GM23338 (cell line): ENCODE measurements at regions not wholly inside any gene's neighbourhood (a gene's known extent, or its start where the extent isn't known, plus 50 kb on each side); places are given as distances from the start of the nearest gene placed in this dataset.

ENCODE experiments used
- ATAC-seq: fragments of 200-7000 bp; cut with Tn5 transposase; 3 replicates; pipeline ENCODE4 v1.9.1; 2020
- DNase-seq: peaks from one replicate; pipeline ENCODE4 v3.0.0-alpha.2; 2015; ENCODE audit warnings: low spot score
- H2AFZ ChIP-seq: fragments of 200-600 bp; sonication (generic); 2 replicates; pipeline ENCODE4 v1.8.0; 2016; ENCODE audit warnings: antibody characterized with exemption, mild to moderate bottlenecking, moderate library complexity
- H3F3A ChIP-seq: fragments of 200-600 bp; sonication (generic); replicated peaks from 2 replicates; pipeline ENCODE4 v1.8.0; 2017; ENCODE audit warnings: antibody characterized with exemption, mixed run types, low read depth
- H3K27ac ChIP-seq: fragments of 200-600 bp; sonication (generic); 2 replicates; pipeline ENCODE4 v1.6.1; 2016; ENCODE audit warnings: low read depth
- H3K27me3 ChIP-seq: fragments of 200-600 bp; sonication (generic); 2 replicates; pipeline ENCODE4 v1.8.0; 2016; ENCODE audit warnings: mild to moderate bottlenecking, mixed run types, moderate library complexity; ENCODE audit not compliant: insufficient read depth
- H3K36me3 ChIP-seq: fragments of 200-600 bp; sonication (generic); 2 replicates; pipeline ENCODE4 v1.8.0; 2016; ENCODE audit warnings: mild to moderate bottlenecking; ENCODE audit not compliant: insufficient read depth
- H3K4me1 ChIP-seq: fragments of 200-600 bp; sonication (generic); 2 replicates; pipeline ENCODE4 v1.8.0; 2016; ENCODE audit warnings: mild to moderate bottlenecking, moderate library complexity; ENCODE audit not compliant: insufficient read depth
- H3K4me2 ChIP-seq: fragments of 200-600 bp; sonication (generic); 2 replicates; pipeline ENCODE4 v1.7.1; 2017; ENCODE audit warnings: mixed run types
- H3K4me3 ChIP-seq: fragments of 200-600 bp; sonication (generic); 2 replicates; pipeline ENCODE4 v1.6.1; 2016; ENCODE audit warnings: mixed run types
- H3K79me2 ChIP-seq: fragments of 200-600 bp; sonication (generic); replicated peaks from 2 replicates; pipeline ENCODE4 v1.8.0; 2017; ENCODE audit warnings: mild to moderate bottlenecking; ENCODE audit not compliant: insufficient read depth
- H3K9me2 ChIP-seq: fragments of 200-600 bp; sonication (generic); 2 replicates; pipeline ENCODE4 v1.8.0; 2017; ENCODE audit not compliant: insufficient read depth
- H4K20me1 ChIP-seq: fragments of 200-600 bp; sonication (generic); replicated peaks from 2 replicates; pipeline ENCODE4 v1.8.0; 2017; ENCODE audit warnings: mild to moderate bottlenecking; ENCODE audit not compliant: insufficient read depth
- H3K27ac Mint-ChIP-seq: 2 replicates; pipeline ENCODE4 v1.8.0; 2020; ENCODE audit warnings: inconsistent platforms, mild to moderate bottlenecking, moderate library complexity, mixed read lengths
- H3K27me3 Mint-ChIP-seq: 3 replicates; pipeline ENCODE4 v1.8.0; 2022; ENCODE audit warnings: low read depth, mild to moderate bottlenecking, moderate library complexity, mixed read lengths, inconsistent platforms; ENCODE audit not compliant: insufficient read depth, poor library complexity
- H3K36me3 Mint-ChIP-seq: 3 replicates; pipeline ENCODE4 v1.8.0; 2021; ENCODE audit warnings: low read depth, mild to moderate bottlenecking, inconsistent platforms, moderate library complexity, mixed read lengths
- H3K4me1 Mint-ChIP-seq: 3 replicates; pipeline ENCODE4 v1.8.0; 2020; ENCODE audit warnings: mild to moderate bottlenecking, inconsistent platforms, mixed read lengths
- H3K4me3 Mint-ChIP-seq: 3 replicates; pipeline ENCODE4 v1.8.0; 2021; ENCODE audit warnings: moderate library complexity, mild to moderate bottlenecking, inconsistent platforms, mixed read lengths
- H3K9me3 Mint-ChIP-seq: 3 replicates; pipeline ENCODE4 v1.8.0; 2020; ENCODE audit warnings: moderate library complexity, mild to moderate bottlenecking, inconsistent platforms, mixed read lengths
- CREB1 ChIP-seq: fragments of 250-450 bp; sonication (Bioruptor Pico); IDR thresholded peaks from 2 replicates; pipeline ENCODE4 v1.5.0; 2020; ENCODE audit warnings: low read depth, mild to moderate bottlenecking, moderate library complexity
- CTCF ChIP-seq, 2 experiments: fragments of 200-600 bp in 1 of 2; sonication (generic) in 1 of 2; conservative IDR thresholded peaks; 2 replicates each; pipeline versions ENCODE4 v1.5.1 to v1.6.1; 2016 to 2017; ENCODE audit warnings: antibody characterized with exemption in 2 of 2, low read depth in 2 of 2, mild to moderate bottlenecking in 2 of 2, moderate library complexity in 1 of 2
- ETS1 ChIP-seq: IDR thresholded peaks from 2 replicates; pipeline ENCODE4 v1.6.1; 2016; ENCODE audit warnings: antibody characterized with exemption
- EZH2 ChIP-seq: fragments of 200-600 bp; sonication (generic); IDR thresholded peaks from one replicate; pipeline ENCODE4 v1.8.0; 2017; ENCODE audit warnings: antibody characterized with exemption, mild to moderate bottlenecking, low read depth; ENCODE audit not compliant: unreplicated experiment
- EZH2phosphoT487 ChIP-seq: fragments of 200-600 bp; sonication (generic); IDR thresholded peaks from one replicate; pipeline ENCODE4 v1.8.1; 2018; ENCODE audit warnings: antibody characterized with exemption; ENCODE audit not compliant: unreplicated experiment
- JUNB ChIP-seq: IDR thresholded peaks from one replicate; pipeline ENCODE4 v1.6.1; 2016; ENCODE audit warnings: antibody characterized with exemption; ENCODE audit not compliant: unreplicated experiment
- NANOG ChIP-seq: IDR thresholded peaks from 2 replicates; pipeline ENCODE4 v1.6.1; 2016; ENCODE audit warnings: antibody characterized with exemption, borderline replicate concordance
- POLR2AphosphoS5 ChIP-seq: IDR thresholded peaks from 2 replicates; pipeline ENCODE4 v1.6.1; 2016; ENCODE audit warnings: antibody characterized with exemption, low read depth
- STAT1 ChIP-seq: IDR thresholded peaks from one replicate; pipeline ENCODE4 v1.6.1; 2016; ENCODE audit warnings: antibody characterized with exemption; ENCODE audit not compliant: unreplicated experiment
- ZNF114 ChIP-seq: fragments of 250-450 bp; sonication (Bioruptor Pico); IDR thresholded peaks from 2 replicates; pipeline ENCODE4 v1.5.0; 2020; ENCODE audit warnings: mild to moderate bottlenecking, moderate library complexity
- ZNF331 ChIP-seq: fragments of 250-450 bp; sonication (Bioruptor Pico); IDR thresholded peaks from 2 replicates; pipeline ENCODE4 v1.5.0; 2020; ENCODE audit warnings: low read depth, mild to moderate bottlenecking, moderate library complexity
- TF ChIP-seq, protein P1 (sequence below): fragments of 250-450 bp; sonication (Bioruptor Pico); IDR thresholded peaks from 2 replicates; pipeline ENCODE4 v1.5.0; 2020; ENCODE audit warnings: mild to moderate bottlenecking, moderate library complexity
- TF ChIP-seq, protein P2 (sequence below): IDR thresholded peaks from one replicate; pipeline ENCODE4 v1.6.1; 2018; ENCODE audit warnings: antibody characterized with exemption; ENCODE audit not compliant: unreplicated experiment

- H3K4me3 Mint-ChIP-seq: no peak overlapping the region
- H3K9me3 Mint-ChIP-seq: no peaks in the 10 kb centered on the region; the same call in 2 of the 3 replicates
- H3K4me1 Mint-ChIP-seq: peaks cover 11% of the 10 kb centered on the region; the same call in 2 of the 3 replicates
- Histone ChIP-seq H2AFZ (peak overlapping the region; percentile 70), H3K9me2 (no peaks in the 10 kb centered on the region), H3F3A (no peaks in the 10 kb centered on the region), H3K27ac (no peak overlapping the region), H3K36me3 (no peaks in the 10 kb centered on the region), H3K4me3 (no peak overlapping the region), H3K4me1 (no peaks in the 10 kb centered on the region), H3K27me3 (no peaks in the 10 kb centered on the region), H3K79me2 (no peaks in the 10 kb centered on the region), H4K20me1 (no peaks in the 10 kb centered on the region), H3K4me2 (no peak overlapping the region)
- H3K36me3 Mint-ChIP-seq: 0 out of 3 replicates have a peak, but pooled peaks cover 4% of the 10 kb centered on the region
- H3K27ac Mint-ChIP-seq: no peak overlapping the region; the same call in 1 of the 2 replicates
- TF ChIP-seq CTCF (conservative IDR thresholded peaks at IDR 0.05; ENCODE audit: low read depth in 2 of 2) (no peak), NANOG (no peak), CREB1 (CRISPR knock-in tag) (no peak), EZH2 (no peak), ZNF114 (CRISPR knock-in tag) (no peak), ETS1 (no peak), STAT1 (no peak), JUNB (no peak), EZH2phosphoT487 (no peak), POLR2AphosphoS5 (no peak), ZNF331 (CRISPR knock-in tag) (no peak)
- TF ChIP-seq, protein P1, sequence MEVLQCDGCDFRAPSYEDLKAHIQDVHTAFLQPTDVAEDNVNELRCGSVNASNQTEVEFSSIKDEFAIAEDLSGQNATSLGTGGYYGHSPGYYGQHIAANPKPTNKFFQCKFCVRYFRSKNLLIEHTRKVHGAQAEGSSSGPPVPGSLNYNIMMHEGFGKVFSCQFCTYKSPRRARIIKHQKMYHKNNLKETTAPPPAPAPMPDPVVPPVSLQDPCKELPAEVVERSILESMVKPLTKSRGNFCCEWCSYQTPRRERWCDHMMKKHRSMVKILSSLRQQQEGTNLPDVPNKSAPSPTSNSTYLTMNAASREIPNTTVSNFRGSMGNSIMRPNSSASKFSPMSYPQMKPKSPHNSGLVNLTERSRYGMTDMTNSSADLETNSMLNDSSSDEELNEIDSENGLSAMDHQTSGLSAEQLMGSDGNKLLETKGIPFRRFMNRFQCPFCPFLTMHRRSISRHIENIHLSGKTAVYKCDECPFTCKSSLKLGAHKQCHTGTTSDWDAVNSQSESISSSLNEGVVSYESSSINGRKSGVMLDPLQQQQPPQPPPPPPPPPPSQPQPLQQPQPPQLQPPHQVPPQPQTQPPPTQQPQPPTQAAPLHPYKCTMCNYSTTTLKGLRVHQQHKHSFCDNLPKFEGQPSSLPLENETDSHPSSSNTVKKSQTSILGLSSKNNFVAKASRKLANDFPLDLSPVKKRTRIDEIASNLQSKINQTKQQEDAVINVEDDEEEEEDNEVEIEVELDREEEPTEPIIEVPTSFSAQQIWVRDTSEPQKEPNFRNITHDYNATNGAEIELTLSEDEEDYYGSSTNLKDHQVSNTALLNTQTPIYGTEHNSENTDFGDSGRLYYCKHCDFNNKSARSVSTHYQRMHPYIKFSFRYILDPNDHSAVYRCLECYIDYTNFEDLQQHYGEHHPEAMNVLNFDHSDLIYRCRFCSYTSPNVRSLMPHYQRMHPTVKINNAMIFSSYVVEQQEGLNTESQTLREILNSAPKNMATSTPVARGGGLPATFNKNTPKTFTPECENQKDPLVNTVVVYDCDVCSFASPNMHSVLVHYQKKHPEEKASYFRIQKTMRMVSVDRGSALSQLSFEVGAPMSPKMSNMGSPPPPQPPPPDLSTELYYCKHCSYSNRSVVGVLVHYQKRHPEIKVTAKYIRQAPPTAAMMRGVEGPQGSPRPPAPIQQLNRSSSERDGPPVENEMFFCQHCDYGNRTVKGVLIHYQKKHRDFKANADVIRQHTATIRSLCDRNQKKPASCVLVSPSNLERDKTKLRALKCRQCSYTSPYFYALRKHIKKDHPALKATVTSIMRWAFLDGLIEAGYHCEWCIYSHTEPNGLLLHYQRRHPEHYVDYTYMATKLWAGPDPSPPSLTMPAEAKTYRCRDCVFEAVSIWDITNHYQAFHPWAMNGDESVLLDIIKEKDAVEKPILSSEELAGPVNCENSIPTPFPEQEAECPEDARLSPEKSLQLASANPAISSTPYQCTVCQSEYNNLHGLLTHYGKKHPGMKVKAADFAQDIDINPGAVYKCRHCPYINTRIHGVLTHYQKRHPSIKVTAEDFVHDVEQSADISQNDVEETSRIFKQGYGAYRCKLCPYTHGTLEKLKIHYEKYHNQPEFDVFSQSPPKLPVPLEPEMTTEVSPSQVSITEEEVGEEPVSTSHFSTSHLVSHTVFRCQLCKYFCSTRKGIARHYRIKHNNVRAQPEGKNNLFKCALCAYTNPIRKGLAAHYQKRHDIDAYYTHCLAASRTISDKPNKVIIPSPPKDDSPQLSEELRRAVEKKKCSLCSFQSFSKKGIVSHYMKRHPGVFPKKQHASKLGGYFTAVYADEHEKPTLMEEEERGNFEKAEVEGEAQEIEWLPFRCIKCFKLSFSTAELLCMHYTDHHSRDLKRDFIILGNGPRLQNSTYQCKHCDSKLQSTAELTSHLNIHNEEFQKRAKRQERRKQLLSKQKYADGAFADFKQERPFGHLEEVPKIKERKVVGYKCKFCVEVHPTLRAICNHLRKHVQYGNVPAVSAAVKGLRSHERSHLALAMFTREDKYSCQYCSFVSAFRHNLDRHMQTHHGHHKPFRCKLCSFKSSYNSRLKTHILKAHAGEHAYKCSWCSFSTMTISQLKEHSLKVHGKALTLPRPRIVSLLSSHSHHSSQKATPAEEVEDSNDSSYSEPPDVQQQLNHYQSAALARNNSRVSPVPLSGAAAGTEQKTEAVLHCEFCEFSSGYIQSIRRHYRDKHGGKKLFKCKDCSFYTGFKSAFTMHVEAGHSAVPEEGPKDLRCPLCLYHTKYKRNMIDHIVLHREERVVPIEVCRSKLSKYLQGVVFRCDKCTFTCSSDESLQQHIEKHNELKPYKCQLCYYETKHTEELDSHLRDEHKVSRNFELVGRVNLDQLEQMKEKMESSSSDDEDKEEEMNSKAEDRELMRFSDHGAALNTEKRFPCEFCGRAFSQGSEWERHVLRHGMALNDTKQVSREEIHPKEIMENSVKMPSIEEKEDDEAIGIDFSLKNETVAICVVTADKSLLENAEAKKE: no peak
- TF ChIP-seq, protein P2, sequence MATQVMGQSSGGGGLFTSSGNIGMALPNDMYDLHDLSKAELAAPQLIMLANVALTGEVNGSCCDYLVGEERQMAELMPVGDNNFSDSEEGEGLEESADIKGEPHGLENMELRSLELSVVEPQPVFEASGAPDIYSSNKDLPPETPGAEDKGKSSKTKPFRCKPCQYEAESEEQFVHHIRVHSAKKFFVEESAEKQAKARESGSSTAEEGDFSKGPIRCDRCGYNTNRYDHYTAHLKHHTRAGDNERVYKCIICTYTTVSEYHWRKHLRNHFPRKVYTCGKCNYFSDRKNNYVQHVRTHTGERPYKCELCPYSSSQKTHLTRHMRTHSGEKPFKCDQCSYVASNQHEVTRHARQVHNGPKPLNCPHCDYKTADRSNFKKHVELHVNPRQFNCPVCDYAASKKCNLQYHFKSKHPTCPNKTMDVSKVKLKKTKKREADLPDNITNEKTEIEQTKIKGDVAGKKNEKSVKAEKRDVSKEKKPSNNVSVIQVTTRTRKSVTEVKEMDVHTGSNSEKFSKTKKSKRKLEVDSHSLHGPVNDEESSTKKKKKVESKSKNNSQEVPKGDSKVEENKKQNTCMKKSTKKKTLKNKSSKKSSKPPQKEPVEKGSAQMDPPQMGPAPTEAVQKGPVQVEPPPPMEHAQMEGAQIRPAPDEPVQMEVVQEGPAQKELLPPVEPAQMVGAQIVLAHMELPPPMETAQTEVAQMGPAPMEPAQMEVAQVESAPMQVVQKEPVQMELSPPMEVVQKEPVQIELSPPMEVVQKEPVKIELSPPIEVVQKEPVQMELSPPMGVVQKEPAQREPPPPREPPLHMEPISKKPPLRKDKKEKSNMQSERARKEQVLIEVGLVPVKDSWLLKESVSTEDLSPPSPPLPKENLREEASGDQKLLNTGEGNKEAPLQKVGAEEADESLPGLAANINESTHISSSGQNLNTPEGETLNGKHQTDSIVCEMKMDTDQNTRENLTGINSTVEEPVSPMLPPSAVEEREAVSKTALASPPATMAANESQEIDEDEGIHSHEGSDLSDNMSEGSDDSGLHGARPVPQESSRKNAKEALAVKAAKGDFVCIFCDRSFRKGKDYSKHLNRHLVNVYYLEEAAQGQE: no peak
- H3K27me3 Mint-ChIP-seq: no peaks in the 10 kb centered on the region
- ATAC-seq (peak; percentile 29; the same call in 1 of the 3 replicates), DNase-seq (peak; percentile 12)
Measured at GRCh38 chr13:68257111-68257842, 1027.1 kb upstream of the PCDH9 start.
